NCI-H82 treated with DMSO at 0.1 percent for 48 hours (cell line): ENCODE measurements at regions not wholly inside any gene's neighbourhood (a gene's known extent, or its start where the extent isn't known, plus 50 kb on each side); places are given as distances from the start of the nearest gene placed in this dataset.

Experiments
- DNase-seq: peaks from one replicate; lab custom pipeline; 2025; ENCODE audit not compliant: unreplicated experiment; lab: John Stamatoyannopoulos, UW

- no peak for DNase-seq
Measured at GRCh38 chr6:90406142-90406794, 109.6 kb upstream of the BACH2 start.

GRCh38 chr6:90403489-90404381 is 107.1 kb upstream of the BACH2 start:
- no peak for DNase-seq

GRCh38 chr6:90402831-90403192 is 106.2 kb upstream of the BACH2 start:
- DNase-seq: no peak

- no peak for DNase-seq
Measured at GRCh38 chr6:90401933-90402830, 105.5 kb upstream of the BACH2 start.

- DNase-seq: no peak
Measured at GRCh38 chr6:90399970-90400369, 103.3 kb upstream of the BACH2 start.

GRCh38 chr6:90397929-90398674 is 101.5 kb upstream of the BACH2 start:
- DNase-seq: no peak

GRCh38 chr6:90397047-90397446 is 100.4 kb upstream of the BACH2 start:
- no peak for DNase-seq

- peak; percentile 84 for DNase-seq
Measured at GRCh38 chr6:90393232-90393884, 96.7 kb upstream of the BACH2 start.

- DNase-seq: no peak
Measured at GRCh38 chr6:90390379-90390778, 93.7 kb upstream of the BACH2 start.

GRCh38 chr6:90388395-90388794 is 91.8 kb upstream of the BACH2 start:
- no peak for DNase-seq

GRCh38 chr6:90387826-90388225 is 91.2 kb upstream of the BACH2 start:
- no peak for DNase-seq

- no peak for DNase-seq
Measured at GRCh38 chr6:90387383-90387775, 90.7 kb upstream of the BACH2 start.

- DNase-seq: no peak
Measured at GRCh38 chr6:90386399-90387382, 90.0 kb upstream of the BACH2 start.

GRCh38 chr6:90385759-90386313 is 89.2 kb upstream of the BACH2 start:
- DNase-seq: peak; percentile 31

GRCh38 chr6:90384720-90385119 is 88.1 kb upstream of the BACH2 start:
- DNase-seq: no peak

GRCh38 chr6:90383196-90383822 is 86.7 kb upstream of the BACH2 start:
- no peak for DNase-seq

- DNase-seq: no peak
Measured at GRCh38 chr6:90382760-90383159, 86.1 kb upstream of the BACH2 start.

GRCh38 chr6:90375681-90376439 is 79.2 kb upstream of the BACH2 start:
- no peak for DNase-seq
